Fibroblast of villous mesenchyme (primary cell): ENCODE measurements at regions not wholly inside any gene's neighbourhood (a gene's known extent, or its start where the extent isn't known, plus 50 kb on each side); places are given as distances from the start of the nearest gene placed in this dataset.

Source experiments
- DNase-seq: peaks from one replicate; pipeline ENCODE4 v3.0.0-alpha.2; 2010; ENCODE audit warnings: low read depth
- H3K4me3 ChIP-seq: 2 replicates; pipeline ENCODE4 v1.5.1; 2011; ENCODE audit warnings: low read depth, mild to moderate bottlenecking, low read length
- TF ChIP-seq, protein P1 (sequence below): IDR thresholded peaks from 2 replicates; pipeline ENCODE4 v1.5.1; 2012; ENCODE audit warnings: low read depth, mild to moderate bottlenecking, low read length; ENCODE audit not compliant: insufficient read depth

DNA sequence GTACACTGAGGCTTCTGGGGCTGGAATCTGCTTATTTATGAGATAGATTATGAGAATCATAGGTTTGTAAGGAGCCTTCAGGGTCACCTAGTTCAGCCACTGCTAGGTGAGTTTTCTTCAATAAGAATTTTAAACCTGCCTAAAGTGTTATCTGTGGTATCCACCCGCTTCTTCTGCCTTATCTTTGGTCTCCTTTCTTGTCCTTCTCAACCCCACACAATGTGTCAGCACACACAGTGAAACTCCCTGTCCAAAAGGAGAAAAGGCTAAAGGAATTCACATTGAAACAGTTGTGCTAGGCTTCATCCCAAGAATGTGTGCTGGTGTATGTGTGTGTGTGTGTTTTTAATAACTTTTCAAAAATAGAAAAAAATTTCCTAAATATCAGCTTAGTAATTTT, 259.3 kb upstream of the BTG1 start:
- DNase-seq = no peak
- no peak overlapping the region for H3K4me3 ChIP-seq
- TF ChIP-seq, protein P1, sequence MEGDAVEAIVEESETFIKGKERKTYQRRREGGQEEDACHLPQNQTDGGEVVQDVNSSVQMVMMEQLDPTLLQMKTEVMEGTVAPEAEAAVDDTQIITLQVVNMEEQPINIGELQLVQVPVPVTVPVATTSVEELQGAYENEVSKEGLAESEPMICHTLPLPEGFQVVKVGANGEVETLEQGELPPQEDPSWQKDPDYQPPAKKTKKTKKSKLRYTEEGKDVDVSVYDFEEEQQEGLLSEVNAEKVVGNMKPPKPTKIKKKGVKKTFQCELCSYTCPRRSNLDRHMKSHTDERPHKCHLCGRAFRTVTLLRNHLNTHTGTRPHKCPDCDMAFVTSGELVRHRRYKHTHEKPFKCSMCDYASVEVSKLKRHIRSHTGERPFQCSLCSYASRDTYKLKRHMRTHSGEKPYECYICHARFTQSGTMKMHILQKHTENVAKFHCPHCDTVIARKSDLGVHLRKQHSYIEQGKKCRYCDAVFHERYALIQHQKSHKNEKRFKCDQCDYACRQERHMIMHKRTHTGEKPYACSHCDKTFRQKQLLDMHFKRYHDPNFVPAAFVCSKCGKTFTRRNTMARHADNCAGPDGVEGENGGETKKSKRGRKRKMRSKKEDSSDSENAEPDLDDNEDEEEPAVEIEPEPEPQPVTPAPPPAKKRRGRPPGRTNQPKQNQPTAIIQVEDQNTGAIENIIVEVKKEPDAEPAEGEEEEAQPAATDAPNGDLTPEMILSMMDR = no peak

DNA sequence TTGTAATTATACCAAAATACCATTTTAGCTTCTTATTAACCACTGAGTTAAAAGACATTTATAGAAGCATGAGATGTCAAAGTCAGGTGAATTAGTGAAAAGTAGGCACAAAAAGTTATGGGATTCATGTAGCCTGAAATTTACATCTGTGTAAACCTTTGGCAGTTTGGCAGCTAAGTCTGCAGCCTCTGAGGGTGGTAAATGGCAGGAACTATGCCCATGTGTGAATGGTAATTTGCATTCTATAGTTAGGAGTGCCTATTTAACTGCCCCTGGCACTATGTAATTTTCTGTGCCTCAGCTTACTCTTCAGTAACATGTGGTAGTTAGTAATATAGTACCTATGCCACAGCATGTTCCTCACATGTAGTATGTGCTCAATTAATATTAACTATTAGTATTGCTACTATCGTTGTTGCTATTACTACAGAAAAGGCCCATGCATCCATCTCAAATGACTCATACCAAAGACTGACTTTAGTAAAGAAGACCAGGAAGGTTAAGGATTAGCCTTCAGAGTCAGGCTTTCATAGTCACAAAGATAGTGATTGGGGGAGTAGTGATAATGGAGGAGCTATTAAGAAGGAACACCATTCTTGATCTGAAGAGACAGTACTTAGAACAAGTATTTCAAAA, 258.7 kb upstream of the BTG1 start:
- no peak overlapping the region for H3K4me3 ChIP-seq
- no peak for DNase-seq
- TF ChIP-seq, protein P1 = no peak

DNA sequence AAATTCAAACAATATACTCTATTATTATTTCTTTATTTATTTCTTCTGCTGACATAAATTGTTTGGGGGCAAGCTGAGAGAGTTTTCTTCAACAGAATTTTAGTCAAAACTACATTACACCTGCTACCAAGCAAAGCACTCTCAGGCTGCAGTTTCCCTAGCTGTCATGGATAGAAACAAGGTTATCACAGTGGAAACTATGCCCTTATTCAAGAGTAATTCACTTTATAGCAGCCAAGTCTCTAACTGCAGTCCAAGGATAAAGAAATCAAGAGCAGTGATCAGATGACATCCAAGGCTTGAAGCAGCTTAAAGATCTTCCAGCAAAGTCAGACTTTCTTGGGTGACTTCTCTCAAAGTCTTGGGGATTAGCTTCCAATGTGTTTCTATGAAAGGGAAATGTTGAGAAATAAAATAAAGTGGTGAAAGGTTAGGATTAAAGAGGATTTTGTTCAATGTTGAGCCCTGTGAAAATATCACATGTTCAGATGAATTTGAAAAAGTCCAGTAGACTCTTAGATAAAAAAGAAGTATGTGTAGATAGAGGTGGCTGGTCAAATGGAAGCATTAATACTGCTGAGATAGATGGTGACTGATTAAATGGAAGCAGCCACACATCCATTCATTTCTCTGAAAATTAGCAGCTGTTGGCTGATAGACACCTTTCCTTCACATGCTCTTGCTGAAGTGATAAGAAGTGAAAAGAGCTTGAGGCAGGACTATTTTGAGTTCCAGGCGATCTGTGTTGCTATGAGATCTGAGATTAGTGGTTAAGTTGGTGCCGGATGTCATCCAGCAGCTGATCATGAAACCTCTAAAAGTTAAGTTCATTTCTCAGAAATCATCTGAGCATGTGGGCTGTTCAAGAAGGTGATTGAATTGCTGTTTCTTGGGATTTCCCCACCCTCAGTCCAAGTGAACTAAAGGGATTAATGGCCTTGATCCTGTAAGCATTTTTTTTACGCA, 257.8 kb upstream of the BTG1 start:
- no peak for DNase-seq
- TF ChIP-seq, protein P1 = no peak
- H3K4me3 ChIP-seq = no peak overlapping the region

DNA sequence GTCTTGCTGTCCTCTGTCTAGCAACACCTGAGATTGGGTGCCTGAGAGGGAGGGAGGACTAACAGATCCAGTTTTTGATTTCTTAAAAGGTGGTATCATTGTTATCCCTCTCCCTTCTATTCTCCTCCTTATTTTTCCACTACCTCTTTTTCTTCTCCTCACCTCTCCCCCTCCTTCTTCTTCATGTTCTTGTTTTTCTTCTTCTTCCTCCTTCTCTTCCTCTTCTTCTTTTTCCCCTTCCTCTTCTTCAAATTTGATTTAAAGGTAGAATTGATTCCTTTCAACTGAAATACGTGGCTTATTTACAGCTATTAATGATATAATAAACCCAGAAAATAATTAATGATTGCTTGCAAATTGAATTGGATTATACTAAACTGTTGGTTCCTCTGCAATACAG, 256.8 kb upstream of the BTG1 start:
- no peak overlapping the region for H3K4me3 ChIP-seq
- TF ChIP-seq, protein P1 = no peak
- DNase-seq = no peak

DNA sequence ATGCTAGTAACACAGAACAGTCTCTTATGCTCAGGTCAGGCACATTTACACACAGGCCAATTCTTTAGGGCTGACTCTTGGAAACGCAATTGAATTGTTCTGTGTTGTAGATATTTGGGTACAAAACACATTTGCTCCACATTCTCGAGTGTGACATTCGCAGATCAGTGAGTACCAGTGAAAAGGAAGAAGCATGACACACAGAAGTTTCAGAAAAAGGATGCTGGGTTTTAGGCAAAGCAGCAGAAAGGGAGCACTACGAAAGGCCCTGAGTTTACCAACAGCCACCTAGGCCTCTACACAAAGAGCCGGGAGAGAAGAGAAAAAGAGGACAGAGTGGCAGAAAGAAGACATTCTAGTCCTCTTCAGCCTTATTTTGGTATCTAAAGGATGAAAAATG, 254.4 kb upstream of the BTG1 start:
- TF ChIP-seq, protein P1 = no peak
- DNase-seq = no peak
- no peak overlapping the region for H3K4me3 ChIP-seq

DNA sequence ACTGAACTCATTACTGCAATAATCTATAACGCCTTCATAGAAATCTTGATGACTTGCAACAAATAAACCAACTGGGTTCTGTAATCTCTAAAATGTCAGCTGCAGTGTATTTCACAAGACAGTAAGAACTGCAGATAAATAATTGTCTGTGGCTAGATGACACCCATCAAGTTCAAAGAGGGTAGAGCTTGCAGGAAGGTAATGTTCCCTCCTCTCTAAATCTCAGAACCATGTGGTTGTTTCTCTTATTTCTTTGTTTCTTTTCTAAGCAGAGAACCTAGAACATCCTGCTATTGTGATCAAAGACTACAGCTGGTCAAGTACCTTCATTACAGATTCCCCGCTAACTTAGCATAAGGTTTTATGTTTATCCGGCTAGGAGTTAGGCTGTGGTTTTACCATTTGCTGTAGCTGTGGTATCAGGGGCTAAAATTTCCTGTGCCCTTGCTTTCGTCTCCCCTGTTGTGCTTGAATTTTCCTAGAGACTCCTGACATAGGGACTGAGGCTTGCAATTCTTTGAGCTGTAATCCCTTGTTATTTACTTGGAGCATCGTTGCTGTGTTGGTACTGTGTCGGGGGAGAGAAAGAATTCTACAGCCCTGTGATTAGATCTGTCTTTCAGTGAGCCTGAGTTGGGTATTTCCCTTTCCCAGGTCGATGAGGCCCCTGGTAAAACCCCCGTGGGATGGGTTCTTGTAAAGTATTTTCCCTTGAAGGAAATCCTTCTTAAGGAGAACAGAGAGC, 253.1 kb upstream of the BTG1 start:
- TF ChIP-seq, protein P1 = no peak
- no peak for DNase-seq
- no peak overlapping the region for H3K4me3 ChIP-seq
